KMS-11 (cell line): ENCODE measurements at regions not wholly inside any gene's neighbourhood (a gene's known extent, or its start where the extent isn't known, plus 50 kb on each side); places are given as distances from the start of the nearest gene placed in this dataset.

Source experiments
- H2AFZ ChIP-seq: fragments of 200-600 bp; sonication (generic); 2 replicates; pipeline ENCODE4 v1.6.1; 2016; ENCODE audit warnings: antibody characterized with exemption, mixed run types, low read depth
- H3K27ac ChIP-seq: fragments of 200-600 bp; sonication (generic); 2 replicates; pipeline ENCODE4 v1.6.1; 2016; ENCODE audit warnings: mild to moderate bottlenecking, mixed run types
- H3K27me3 ChIP-seq: fragments of 200-600 bp; sonication (generic); 2 replicates; pipeline ENCODE4 v1.6.1; 2017; ENCODE audit warnings: mild to moderate bottlenecking, low read depth, mixed run types, moderate library complexity; ENCODE audit not compliant: insufficient read depth
- H3K36me3 ChIP-seq: fragments of 200-600 bp; sonication (generic); 2 replicates; pipeline ENCODE4 v1.6.1; 2017; ENCODE audit warnings: mild to moderate bottlenecking, mixed run types; ENCODE audit not compliant: insufficient read depth
- H3K4me1 ChIP-seq: fragments of 200-600 bp; sonication (generic); 2 replicates; pipeline ENCODE4 v1.6.1; 2016; ENCODE audit warnings: mild to moderate bottlenecking, low read depth, mixed run types; ENCODE audit not compliant: poor library complexity, severe bottlenecking
- H3K4me2 ChIP-seq: fragments of 200-600 bp; sonication (generic); 2 replicates; pipeline ENCODE4 v1.7.0; 2016; ENCODE audit warnings: mild to moderate bottlenecking, mixed run types
- H3K4me3 ChIP-seq: fragments of 200-600 bp; sonication (generic); IDR thresholded peaks from 2 replicates; pipeline ENCODE4 v1.6.1; 2017; ENCODE audit warnings: low read depth, low read length, mixed read lengths; ENCODE audit not compliant: insufficient read depth
- H3K79me2 ChIP-seq: fragments of 200-600 bp; sonication (generic); 2 replicates; pipeline ENCODE4 v1.6.1; 2016; ENCODE audit warnings: low read depth, mixed run types; ENCODE audit not compliant: insufficient read depth
- H3K9ac ChIP-seq: fragments of 200-600 bp; sonication (generic); 2 replicates; pipeline ENCODE4 v1.6.1; 2016; ENCODE audit warnings: mild to moderate bottlenecking, mixed run types
- H4K20me1 ChIP-seq: fragments of 200-600 bp; sonication (generic); 2 replicates; pipeline ENCODE4 v1.6.1; 2016; ENCODE audit warnings: mild to moderate bottlenecking, mixed run types; ENCODE audit not compliant: insufficient read depth
- TF ChIP-seq, protein P1 (sequence below): fragments of 200-600 bp; sonication (generic); conservative IDR thresholded peaks from 2 replicates; pipeline ENCODE4 v1.6.1; 2017; ENCODE audit warnings: low read depth, mild to moderate bottlenecking, antibody characterized with exemption, low read length, moderate library complexity, mixed read lengths

- H3K27ac ChIP-seq = no peak overlapping the region
- H3K27me3 ChIP-seq = no peaks in the 10 kb centered on the region
- no peak overlapping the region for H3K9ac ChIP-seq
- TF ChIP-seq, protein P1, sequence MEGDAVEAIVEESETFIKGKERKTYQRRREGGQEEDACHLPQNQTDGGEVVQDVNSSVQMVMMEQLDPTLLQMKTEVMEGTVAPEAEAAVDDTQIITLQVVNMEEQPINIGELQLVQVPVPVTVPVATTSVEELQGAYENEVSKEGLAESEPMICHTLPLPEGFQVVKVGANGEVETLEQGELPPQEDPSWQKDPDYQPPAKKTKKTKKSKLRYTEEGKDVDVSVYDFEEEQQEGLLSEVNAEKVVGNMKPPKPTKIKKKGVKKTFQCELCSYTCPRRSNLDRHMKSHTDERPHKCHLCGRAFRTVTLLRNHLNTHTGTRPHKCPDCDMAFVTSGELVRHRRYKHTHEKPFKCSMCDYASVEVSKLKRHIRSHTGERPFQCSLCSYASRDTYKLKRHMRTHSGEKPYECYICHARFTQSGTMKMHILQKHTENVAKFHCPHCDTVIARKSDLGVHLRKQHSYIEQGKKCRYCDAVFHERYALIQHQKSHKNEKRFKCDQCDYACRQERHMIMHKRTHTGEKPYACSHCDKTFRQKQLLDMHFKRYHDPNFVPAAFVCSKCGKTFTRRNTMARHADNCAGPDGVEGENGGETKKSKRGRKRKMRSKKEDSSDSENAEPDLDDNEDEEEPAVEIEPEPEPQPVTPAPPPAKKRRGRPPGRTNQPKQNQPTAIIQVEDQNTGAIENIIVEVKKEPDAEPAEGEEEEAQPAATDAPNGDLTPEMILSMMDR = no peak
- H3K4me1 ChIP-seq = no peaks in the 10 kb centered on the region
- H4K20me1 ChIP-seq = no peaks in the 10 kb centered on the region
- H3K4me3 ChIP-seq = no peak overlapping the region
- no peaks in the 10 kb centered on the region for H3K79me2 ChIP-seq
- no peak overlapping the region for H3K4me2 ChIP-seq
- H2AFZ ChIP-seq = no peak overlapping the region
- no peaks in the 10 kb centered on the region for H3K36me3 ChIP-seq
Observed at GRCh38 chr13:92991692-92992091, 234.9 kb upstream of the GPC6 start.

GRCh38 chr13:92994056-92994455 is 232.6 kb upstream of the GPC6 start:
- Histone ChIP-seq H3K36me3 (no peaks in the 10 kb centered on the region), H2AFZ (no peak overlapping the region), H3K27ac (no peak overlapping the region), H3K79me2 (no peaks in the 10 kb centered on the region), H4K20me1 (no peaks in the 10 kb centered on the region), H3K4me3 (no peak overlapping the region), H3K27me3 (no peaks in the 10 kb centered on the region), H3K4me1 (no peaks in the 10 kb centered on the region), H3K9ac (no peak overlapping the region), H3K4me2 (no peak overlapping the region)
- TF ChIP-seq, protein P1 = no peak

DNA sequence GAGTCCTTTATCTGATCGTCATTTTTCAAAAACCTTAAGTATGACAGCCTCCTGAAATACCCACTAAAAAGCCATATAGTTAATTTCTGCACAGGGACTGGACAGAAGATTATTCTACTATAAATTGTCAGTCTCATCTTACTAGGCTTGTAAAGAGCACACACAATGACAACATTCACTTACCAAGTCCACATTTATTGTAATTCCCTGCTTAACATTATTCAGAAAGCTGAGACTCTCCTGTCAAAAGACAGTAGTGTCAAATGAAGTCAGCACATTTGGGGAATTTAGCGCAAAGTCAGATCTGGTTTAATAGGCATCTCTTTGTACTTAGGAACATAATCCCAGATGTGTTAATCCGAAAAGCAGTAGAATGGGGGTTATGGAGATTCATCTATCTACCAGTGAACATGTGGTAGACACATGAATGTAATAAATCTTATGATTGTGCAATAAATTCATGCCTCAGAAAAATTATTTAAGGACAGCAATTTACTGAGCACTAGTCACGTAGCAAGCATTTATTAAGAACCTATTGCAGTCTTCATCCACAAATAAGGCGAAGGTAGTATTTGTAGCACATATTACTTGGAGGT is 224.6 kb upstream of the GPC6 start:
- Histone ChIP-seq H4K20me1 (no peaks in the 10 kb centered on the region), H3K27me3 (no peaks in the 10 kb centered on the region), H3K4me3 (no peak overlapping the region), H3K4me2 (no peak overlapping the region), H3K9ac (no peak overlapping the region), H2AFZ (no peak overlapping the region), H3K27ac (no peak overlapping the region), H3K79me2 (no peaks in the 10 kb centered on the region), H3K4me1 (no peaks in the 10 kb centered on the region), H3K36me3 (no peaks in the 10 kb centered on the region)
- TF ChIP-seq, protein P1 = no peak

DNA sequence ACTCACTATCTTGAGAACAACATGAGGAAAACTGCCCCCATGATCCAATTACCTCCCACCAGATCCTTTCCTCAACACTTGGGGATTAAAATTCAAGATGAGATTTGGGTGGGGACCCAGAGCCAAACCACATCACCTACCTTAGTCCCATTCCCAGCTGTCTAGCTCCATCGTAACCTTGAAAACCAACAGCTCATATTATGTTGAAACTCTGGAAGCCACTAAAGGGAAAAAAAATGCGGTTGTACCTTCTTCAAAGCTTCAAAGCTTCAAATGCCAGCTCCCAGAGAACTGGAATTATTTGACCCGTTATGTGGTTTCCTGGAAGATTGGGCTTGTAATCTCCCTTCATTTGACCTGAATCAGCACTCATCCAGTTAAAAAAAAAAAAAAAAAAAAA is 223.1 kb upstream of the GPC6 start:
- Histone ChIP-seq H4K20me1 (no peaks in the 10 kb centered on the region), H3K36me3 (no peaks in the 10 kb centered on the region), H2AFZ (no peak overlapping the region), H3K27ac (no peak overlapping the region), H3K79me2 (no peaks in the 10 kb centered on the region), H3K4me1 (no peaks in the 10 kb centered on the region), H3K9ac (no peak overlapping the region), H3K27me3 (no peaks in the 10 kb centered on the region), H3K4me3 (no peak overlapping the region), H3K4me2 (no peak overlapping the region)
- TF ChIP-seq, protein P1 = no peak
